AG10803 (cell line): ENCODE measurements at regions not wholly inside any gene's neighbourhood (a gene's known extent, or its start where the extent isn't known, plus 50 kb on each side); places are given as distances from the start of the nearest gene placed in this dataset.
"Not testable (repeated sequence)": the region's sequence is repeated elsewhere in the genome, so short reads cannot be mapped to it uniquely, and the experiment has no call there.

ENCODE experiments used
- DNase-seq: peaks from one replicate; pipeline ENCODE4 v3.0.0; 2010; ENCODE audit warnings: low read depth
- H3K4me3 ChIP-seq: 2 replicates; pipeline ENCODE4 v1.5.1; 2011; ENCODE audit warnings: mild to moderate bottlenecking, low read length, control low read depth
- TF ChIP-seq, protein P1 (sequence below): conservative IDR thresholded peaks from 2 replicates; pipeline ENCODE4 v1.5.1; 2011; ENCODE audit warnings: mild to moderate bottlenecking, low read length, control low read depth, inconsistent platforms

- H3K4me3 ChIP-seq: no peak overlapping the region
- no peak for DNase-seq
- TF ChIP-seq, protein P1, sequence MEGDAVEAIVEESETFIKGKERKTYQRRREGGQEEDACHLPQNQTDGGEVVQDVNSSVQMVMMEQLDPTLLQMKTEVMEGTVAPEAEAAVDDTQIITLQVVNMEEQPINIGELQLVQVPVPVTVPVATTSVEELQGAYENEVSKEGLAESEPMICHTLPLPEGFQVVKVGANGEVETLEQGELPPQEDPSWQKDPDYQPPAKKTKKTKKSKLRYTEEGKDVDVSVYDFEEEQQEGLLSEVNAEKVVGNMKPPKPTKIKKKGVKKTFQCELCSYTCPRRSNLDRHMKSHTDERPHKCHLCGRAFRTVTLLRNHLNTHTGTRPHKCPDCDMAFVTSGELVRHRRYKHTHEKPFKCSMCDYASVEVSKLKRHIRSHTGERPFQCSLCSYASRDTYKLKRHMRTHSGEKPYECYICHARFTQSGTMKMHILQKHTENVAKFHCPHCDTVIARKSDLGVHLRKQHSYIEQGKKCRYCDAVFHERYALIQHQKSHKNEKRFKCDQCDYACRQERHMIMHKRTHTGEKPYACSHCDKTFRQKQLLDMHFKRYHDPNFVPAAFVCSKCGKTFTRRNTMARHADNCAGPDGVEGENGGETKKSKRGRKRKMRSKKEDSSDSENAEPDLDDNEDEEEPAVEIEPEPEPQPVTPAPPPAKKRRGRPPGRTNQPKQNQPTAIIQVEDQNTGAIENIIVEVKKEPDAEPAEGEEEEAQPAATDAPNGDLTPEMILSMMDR: no peak
Measured at GRCh38 chr1:74869702-74870101, 136.8 kb downstream of the TYW3 start.

- not testable (repeated sequence) for DNase-seq, H3K4me3 ChIP-seq
Measured at GRCh38 chr1:74877366-74877765, 144.4 kb downstream of the TYW3 start.

GRCh38 chr1:74895411-74895810, 162.5 kb downstream of the TYW3 start:
- DNase-seq: no peak
- H3K4me3 ChIP-seq: no peak overlapping the region
- TF ChIP-seq, protein P1: no peak

DNA sequence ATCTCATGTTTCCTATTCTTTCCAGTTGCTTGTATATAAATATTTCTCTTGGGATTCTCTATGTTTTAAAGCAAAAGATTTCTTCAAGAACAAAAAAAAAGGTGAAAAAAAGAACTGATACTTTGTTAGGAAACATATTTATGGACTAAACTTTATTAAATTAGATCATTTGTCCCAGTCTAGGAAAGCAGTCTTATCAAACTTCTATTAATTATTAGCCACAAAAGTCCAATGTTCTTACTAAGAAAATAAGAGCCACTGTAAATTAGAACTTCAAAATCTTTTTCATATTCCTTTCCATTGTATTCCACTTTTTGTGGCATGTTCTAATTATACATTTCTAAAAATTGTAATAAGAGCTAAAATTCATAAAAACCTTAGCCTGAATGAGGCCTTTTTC, 175.2 kb downstream of the TYW3 start:
- no peak for DNase-seq
- no peak overlapping the region for H3K4me3 ChIP-seq
- TF ChIP-seq, protein P1: no peak

DNA sequence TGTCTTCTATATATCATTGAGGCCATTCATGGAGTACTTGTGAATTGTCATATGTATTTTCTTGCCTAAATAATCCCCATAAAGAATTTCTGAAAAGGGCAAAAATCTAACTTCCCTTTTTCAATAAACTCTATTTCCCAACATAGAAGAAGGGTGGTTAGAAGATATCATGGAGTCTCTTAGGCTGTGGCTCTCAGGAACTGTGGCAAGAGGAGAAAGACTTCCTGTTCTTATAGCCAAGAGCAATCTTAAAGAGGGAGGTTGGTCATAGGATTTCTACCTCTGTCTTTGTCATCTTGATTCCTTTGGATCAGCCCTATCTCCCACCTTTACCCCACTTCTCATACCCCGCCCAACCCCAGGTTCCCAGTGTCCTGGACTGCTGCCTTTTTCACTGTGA, 175.8 kb downstream of the TYW3 start:
- TF ChIP-seq, protein P1: no peak
- no peak for DNase-seq
- no peak overlapping the region for H3K4me3 ChIP-seq

GRCh38 chr1:74913978-74914377, 181.0 kb downstream of the TYW3 start:
- H3K4me3 ChIP-seq: no peak overlapping the region
- TF ChIP-seq, protein P1: no peak
- no peak for DNase-seq

DNA sequence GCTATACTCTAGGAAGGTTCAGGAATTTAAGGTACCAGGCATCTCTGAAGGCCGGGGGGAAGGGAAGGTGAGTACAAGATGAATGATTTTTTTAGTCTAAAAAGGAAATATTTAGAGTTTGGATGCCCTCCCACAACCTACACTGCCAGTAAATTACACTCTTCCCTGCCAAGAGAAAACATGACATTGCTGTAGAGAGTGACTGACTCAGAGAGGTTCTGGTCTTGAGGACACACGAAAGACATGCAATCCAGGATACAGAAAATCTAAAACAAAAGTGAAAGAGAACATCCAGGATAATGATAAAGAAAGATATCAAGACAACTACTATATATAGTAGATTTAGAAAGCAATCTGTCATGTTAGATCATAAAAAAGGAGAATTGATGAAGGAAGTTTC, 200.5 kb downstream of the TYW3 start:
- TF ChIP-seq, protein P1: no peak
- no peak for DNase-seq

GRCh38 chr1:74935446-74935845, 198.7 kb upstream of the LHX8 start:
- H3K4me3 ChIP-seq: no peak overlapping the region
- DNase-seq: no peak
- TF ChIP-seq, protein P1: no peak

More for the DNA sequence above, 200.5 kb downstream of the TYW3 start:
- no peak overlapping the region for H3K4me3 ChIP-seq
